K562 (cell line): ENCODE measurements at regions not wholly inside any gene's neighbourhood (a gene's known extent, or its start where the extent isn't known, plus 50 kb on each side); places are given as distances from the start of the nearest gene placed in this dataset.

Experiments
- ATAC-seq: fragments of 200-7000 bp; cut with Tn5 transposase; 3 replicates; pipeline ENCODE4 v1.9.1; 2020; ENCODE audit warnings: moderate library complexity
- BruUV-seq: library from RNA; stranded (reverse); fragments of 400-500 nt; replicated peaks from 2 replicates; lab custom pipeline; 2021; lab: Mats Ljungman, UMichigan
- CTCF ChIA-PET: fragments of 300-600 bp; formaldehyde crosslinking; extraction: SDS; loops from one replicate; lab custom pipeline; 2021; ENCODE audit warnings: low intra/inter-chr PET ratio; lab: Yijun Ruan, JAX
- POLR2A ChIA-PET: fragments of 300-600, 350-650 bp; sonication (Branson Sonifier 250); formaldehyde crosslinking; extraction: SDS; loops from one replicate; lab custom pipeline; 2021; ENCODE audit warnings: antibody characterized with exemption, inconsistent platforms; lab: Yijun Ruan, JAX
- DNase-seq, 4 experiments: peaks; one replicate each; pipeline versions ENCODE4 v3.0.0 to v3.0.0-alpha.2; 2011 to 2018; ENCODE audit warnings: low spot score in 3 of 4, mixed read lengths in 3 of 4; ENCODE audit errors: extremely low read depth in 1 of 4
- FAIRE-seq: peaks from 2 replicates; lab custom pipeline; 2011; peaks lifted over from hg19 to GRCh38; lab: Jason Lieb, UNC
- H2AFZ ChIP-seq: 2 replicates; pipeline ENCODE4 v1.6.0; 2011; ENCODE audit warnings: low read depth, low read length, control low read depth, inconsistent platforms
- H3K27ac ChIP-seq: fragments of 200-600 bp; 3 replicates; pipeline ENCODE4 v1.8.0; 2011; ENCODE audit warnings: low read depth, mild to moderate bottlenecking, control low read depth, inconsistent platforms, low read length, moderate library complexity, mixed read lengths; ENCODE audit errors: extremely low read depth
- H3K27me3 ChIP-seq, 2 experiments: fragments of 300-600 bp in 1 of 2; 2 replicates in 1 of 2; 3 replicates in 1 of 2; pipeline versions ENCODE4 v1.6.0 to v1.8.0; 2011; ENCODE audit warnings: inconsistent platforms in 2 of 2, low read length in 2 of 2, mild to moderate bottlenecking in 1 of 2, mixed read lengths in 1 of 2, moderate library complexity in 1 of 2; ENCODE audit not compliant: control insufficient read depth in 2 of 2, insufficient read depth in 2 of 2
- H3K36me3 ChIP-seq: fragments of 300-600 bp; 3 replicates; pipeline ENCODE4 v1.8.0; 2011; ENCODE audit warnings: mild to moderate bottlenecking, low read length, inconsistent platforms; ENCODE audit not compliant: control insufficient read depth, insufficient read depth
- H3K4me1 ChIP-seq, 2 experiments: fragments of 200-600 bp in 1 of 2; replicated peaks in 1 of 2; 2 replicates in 1 of 2; 3 replicates in 1 of 2; pipeline versions ENCODE4 v1.5.1 to v1.8.0; 2011; ENCODE audit warnings: inconsistent platforms in 2 of 2, low read length in 2 of 2, mild to moderate bottlenecking in 1 of 2, mixed read lengths in 1 of 2, moderate library complexity in 1 of 2; ENCODE audit not compliant: control insufficient read depth in 2 of 2, insufficient read depth in 2 of 2
- H3K4me2 ChIP-seq: 2 replicates; pipeline ENCODE4 v1.6.1; 2011; ENCODE audit warnings: low read length, control low read depth, inconsistent platforms, mixed read lengths; ENCODE audit not compliant: insufficient read depth
- H3K4me3 ChIP-seq: fragments of 200-600 bp; sonication (generic), shearing (Covaris generic); 2 replicates; pipeline ENCODE4 v1.5.1; 2016; ENCODE audit warnings: control low read depth, inconsistent platforms
- H3K79me2 ChIP-seq: fragments of 200-600 bp; 3 replicates; pipeline ENCODE4 v1.8.0; 2011; ENCODE audit warnings: low read length, inconsistent platforms; ENCODE audit not compliant: control insufficient read depth, insufficient read depth
- H3K9ac ChIP-seq, 2 experiments: 2 replicates each; pipeline versions ENCODE4 v1.6.0 to v1.6.1; 2011; ENCODE audit warnings: low read depth in 2 of 2, low read length in 2 of 2, control low read depth in 1 of 2, inconsistent platforms in 1 of 2, mild to moderate bottlenecking in 1 of 2, mixed read lengths in 1 of 2; ENCODE audit not compliant: insufficient read depth in 1 of 2
- H3K9me1 ChIP-seq: one replicate; pipeline ENCODE4 v1.6.0; 2011; ENCODE audit warnings: inconsistent platforms, mild to moderate bottlenecking, low read length, moderate library complexity; ENCODE audit not compliant: control insufficient read depth, insufficient read depth
- H3K9me3 ChIP-seq: replicated peaks from 2 replicates; pipeline ENCODE4 v1.5.1; 2011; ENCODE audit warnings: low read depth, low read length, inconsistent platforms; ENCODE audit not compliant: control insufficient read depth, insufficient read depth
- H4K20me1 ChIP-seq: replicated peaks from 2 replicates; pipeline ENCODE4 v1.6.1; 2011; ENCODE audit warnings: low read length, inconsistent platforms, mixed read lengths; ENCODE audit not compliant: control insufficient read depth, insufficient read depth
- CHAMP1 ChIP-seq: fragments of 450-650 bp; IDR thresholded peaks from 2 replicates; pipeline ENCODE4 v1.6.1; 2016; ENCODE audit warnings: mild to moderate bottlenecking
- MCM2 ChIP-seq: fragments of 450-650 bp; IDR thresholded peaks from 2 replicates; pipeline ENCODE4 v1.6.1; 2017; ENCODE audit warnings: low read depth, mild to moderate bottlenecking
- ZNF764 ChIP-seq: fragments of 250-450 bp; sonication (Bioruptor Pico); IDR thresholded peaks from 2 replicates; pipeline ENCODE4 v1.4.0; 2020; ENCODE audit warnings: low read depth, mild to moderate bottlenecking, moderate library complexity
- WGBS: fragments of 100-300 bp; shearing (Covaris generic); methylation state at CpG from one replicate; pipeline ENCODE4 v1.1.6; 2016; ENCODE audit warnings: low coverage, mixed read lengths; ENCODE audit not compliant: insufficient coverage; ENCODE audit errors: missing lambda C conversion rate; 5-methylcytosine and 5-hydroxymethylcytosine counted together
- in situ Hi-C: fragments of 300-500 bp; cut with MboI; formaldehyde crosslinking; loops from 4 replicates; pipeline ENCODE4 v1.15.0; 2018; ENCODE audit warnings: inconsistent platforms, mixed read lengths
- intact Hi-C: fragments of 100-400 bp; cut with micrococcal nuclease; formaldehyde crosslinking; loops from 2 replicates; pipeline ENCODE4 v1.14.2; 2022
- TF ChIP-seq, protein P1 (sequence below): IDR thresholded peaks from 3 replicates; pipeline ENCODE4 v1.6.1; 2011; ENCODE audit warnings: borderline replicate concordance, mild to moderate bottlenecking; ENCODE audit not compliant: insufficient read length, insufficient read depth

DNA sequence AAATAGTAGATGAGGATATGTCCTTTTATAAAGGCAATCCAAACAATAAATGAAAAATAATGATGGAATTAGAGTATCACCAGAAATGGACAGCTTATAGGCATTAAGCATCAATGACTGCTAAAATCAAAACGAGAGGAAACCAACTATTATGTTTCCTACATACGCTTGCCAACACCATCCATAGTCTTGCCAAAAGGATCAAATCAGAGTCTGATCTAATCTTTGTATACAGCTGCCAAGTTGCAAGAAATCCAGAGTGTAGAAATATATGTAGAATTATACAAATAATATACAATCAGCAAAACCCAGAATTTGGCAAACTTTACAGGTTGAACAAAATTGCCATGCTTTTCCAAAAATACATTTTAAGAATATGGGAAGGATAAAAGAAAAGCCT, 1661.6 kb downstream of the SLITRK1 start:
- no peak overlapping the region for H3K4me3 ChIP-seq
- H3K4me1 ChIP-seq, result no peaks in the 10 kb centered on the region
- WGBS, result 0% methylated on average over 2 of the region's 2 CpGs
- no peaks in the 10 kb centered on the region for H3K9me1 ChIP-seq
- no peak for FAIRE-seq
- no peak for DNase-seq
- H4K20me1 ChIP-seq, result no peaks in the 10 kb centered on the region
- ChIA-PET POLR2A (no interaction called here), CTCF (no interaction called here)
- no peaks in the 10 kb centered on the region for H3K27me3 ChIP-seq
- intact Hi-C loops, result no loop called here
- in situ Hi-C loops, result no loop called here
- no peak overlapping the region for H3K4me2 ChIP-seq
- no peak for ATAC-seq
- no peaks in the 10 kb centered on the region for H3K79me2 ChIP-seq
- no peak overlapping the region for H3K9ac ChIP-seq
- no TSS peak for BruUV-seq
- H3K9me3 ChIP-seq, result no peaks in the 10 kb centered on the region
- no peak overlapping the region for H3K27ac ChIP-seq
- no peaks in the 10 kb centered on the region for H3K36me3 ChIP-seq
- no peak overlapping the region for H2AFZ ChIP-seq
- TF ChIP-seq CHAMP1 (no peak), ZNF764 (CRISPR knock-in tag) (no peak), MCM2 (no peak)
- TF ChIP-seq, protein P1, sequence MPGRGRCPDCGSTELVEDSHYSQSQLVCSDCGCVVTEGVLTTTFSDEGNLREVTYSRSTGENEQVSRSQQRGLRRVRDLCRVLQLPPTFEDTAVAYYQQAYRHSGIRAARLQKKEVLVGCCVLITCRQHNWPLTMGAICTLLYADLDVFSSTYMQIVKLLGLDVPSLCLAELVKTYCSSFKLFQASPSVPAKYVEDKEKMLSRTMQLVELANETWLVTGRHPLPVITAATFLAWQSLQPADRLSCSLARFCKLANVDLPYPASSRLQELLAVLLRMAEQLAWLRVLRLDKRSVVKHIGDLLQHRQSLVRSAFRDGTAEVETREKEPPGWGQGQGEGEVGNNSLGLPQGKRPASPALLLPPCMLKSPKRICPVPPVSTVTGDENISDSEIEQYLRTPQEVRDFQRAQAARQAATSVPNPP, result no peak
- TF ChIP-seq, all 486 proteins: peak for 0
